ENCODE measurements at regions not wholly inside any gene's neighbourhood (a gene's known extent, or its start where the extent isn't known, plus 50 kb on each side); places are given as distances from the start of the nearest gene placed in this dataset.
"Not testable (repeated sequence)": the region's sequence is repeated elsewhere in the genome, so short reads cannot be mapped to it uniquely, and the experiment has no call there.

- Histone ChIP-seq H2AFZ (ENCODE audit: low read depth, low read length) (no peak overlapping the region), H3K36me3 (ENCODE audit: insufficient read depth, low read length) (no peaks in the 10 kb centered on the region)
These were observed 501.6 kb downstream of the SLC6A15 start for GRCh38 chr12:84411031-84411430.

GRCh38 chr12:84408936-84409335 lies 503.7 kb downstream of the SLC6A15 start:
- Histone ChIP-seq H3K4me1 (ENCODE audit: insufficient read depth, low read length) (peaks cover 3% of the 10 kb centered on the region), H2AFZ (ENCODE audit: low read depth, low read length) (no peak overlapping the region), H3K36me3 (ENCODE audit: insufficient read depth, low read length) (no peaks in the 10 kb centered on the region)

More at GRCh38 chr12:84411031-84411430, 501.6 kb downstream of the SLC6A15 start:
- Histone ChIP-seq H3K27me3 (ENCODE audit: insufficient read depth, low read length) (no peaks in the 10 kb centered on the region), H3K4me3 (ENCODE audit: low read length) (no peak overlapping the region), H3K9me3 (ENCODE audit: low read length) (no peaks in the 10 kb centered on the region), H3K4me1 (ENCODE audit: insufficient read depth, low read length) (peaks cover 3% of the 10 kb centered on the region)

GRCh38 chr12:84406720-84407119 lies 505.9 kb downstream of the SLC6A15 start:
- not testable (repeated sequence) for H3K4me1 ChIP-seq (ENCODE audit: insufficient read depth, low read length); H3K4me3 ChIP-seq (ENCODE audit: low read length); H3K36me3 ChIP-seq (ENCODE audit: insufficient read depth, low read length); H2AFZ ChIP-seq (ENCODE audit: low read depth, low read length); H3K9me3 ChIP-seq (ENCODE audit: low read length); H3K27me3 ChIP-seq (ENCODE audit: insufficient read depth, low read length)

More at GRCh38 chr12:84408936-84409335, 503.7 kb downstream of the SLC6A15 start:
- Histone ChIP-seq H3K9me3 (ENCODE audit: low read length) (no peaks in the 10 kb centered on the region), H3K27me3 (ENCODE audit: insufficient read depth, low read length) (no peaks in the 10 kb centered on the region), H3K4me3 (ENCODE audit: low read length) (no peak overlapping the region)

- H3K4me3 ChIP-seq (ENCODE audit: low read length), result no peak overlapping the region
- H3K4me1 ChIP-seq (ENCODE audit: insufficient read depth, low read length), result no peaks in the 10 kb centered on the region
- no peaks in the 10 kb centered on the region for H3K27me3 ChIP-seq (ENCODE audit: insufficient read depth, low read length)
- H3K9me3 ChIP-seq (ENCODE audit: low read length), result no peaks in the 10 kb centered on the region
- no peak overlapping the region for H2AFZ ChIP-seq (ENCODE audit: low read depth, low read length)
- H3K36me3 ChIP-seq (ENCODE audit: insufficient read depth, low read length), result no peaks in the 10 kb centered on the region
These were observed 514.8 kb downstream of the SLC6A15 start for GRCh38 chr12:84397846-84398245.

- H3K36me3 ChIP-seq (ENCODE audit: insufficient read depth, low read length), result no peaks in the 10 kb centered on the region
- no peaks in the 10 kb centered on the region for H3K9me3 ChIP-seq (ENCODE audit: low read length)
- no peak overlapping the region for H2AFZ ChIP-seq (ENCODE audit: low read depth, low read length)
- no peaks in the 10 kb centered on the region for H3K27me3 ChIP-seq (ENCODE audit: insufficient read depth, low read length)
- H3K4me1 ChIP-seq (ENCODE audit: insufficient read depth, low read length), result no peaks in the 10 kb centered on the region
- no peak overlapping the region for H3K4me3 ChIP-seq (ENCODE audit: low read length)
These were observed 515.3 kb downstream of the SLC6A15 start for GRCh38 chr12:84397263-84397662.

- H3K36me3 ChIP-seq (ENCODE audit: insufficient read depth, low read length); H3K4me3 ChIP-seq (ENCODE audit: low read length); H2AFZ ChIP-seq (ENCODE audit: low read depth, low read length); H3K27me3 ChIP-seq (ENCODE audit: insufficient read depth, low read length); H3K4me1 ChIP-seq (ENCODE audit: insufficient read depth, low read length); H3K9me3 ChIP-seq (ENCODE audit: low read length): not testable (repeated sequence)
These were observed 521.4 kb downstream of the SLC6A15 start for GRCh38 chr12:84391176-84391575.

GRCh38 chr12:84384384-84384783 lies 528.2 kb downstream of the SLC6A15 start:
- no peaks in the 10 kb centered on the region for H3K4me1 ChIP-seq (ENCODE audit: insufficient read depth, low read length)
- H3K4me3 ChIP-seq (ENCODE audit: low read length), result no peak overlapping the region
- no peaks in the 10 kb centered on the region for H3K36me3 ChIP-seq (ENCODE audit: insufficient read depth, low read length)
- H3K27me3 ChIP-seq (ENCODE audit: insufficient read depth, low read length), result no peaks in the 10 kb centered on the region
- H2AFZ ChIP-seq (ENCODE audit: low read depth, low read length), result no peak overlapping the region
- peaks cover 2% of the 10 kb centered on the region for H3K9me3 ChIP-seq (ENCODE audit: low read length)

GRCh38 chr12:84382486-84382885 lies 530.1 kb downstream of the SLC6A15 start:
- H3K4me1 ChIP-seq (ENCODE audit: insufficient read depth, low read length); H3K27me3 ChIP-seq (ENCODE audit: insufficient read depth, low read length); H2AFZ ChIP-seq (ENCODE audit: low read depth, low read length): not testable (repeated sequence)

GRCh38 chr12:84376320-84376719 lies 536.3 kb downstream of the SLC6A15 start:
- no peaks in the 10 kb centered on the region for H3K9me3 ChIP-seq (ENCODE audit: low read length)
- H3K36me3 ChIP-seq (ENCODE audit: insufficient read depth, low read length), result no peaks in the 10 kb centered on the region
- no peak overlapping the region for H3K4me3 ChIP-seq (ENCODE audit: low read length)
- no peaks in the 10 kb centered on the region for H3K27me3 ChIP-seq (ENCODE audit: insufficient read depth, low read length)
- H3K4me1 ChIP-seq (ENCODE audit: insufficient read depth, low read length), result no peaks in the 10 kb centered on the region
- H2AFZ ChIP-seq (ENCODE audit: low read depth, low read length), result no peak overlapping the region

More at GRCh38 chr12:84382486-84382885, 530.1 kb downstream of the SLC6A15 start:
- H3K4me3 ChIP-seq (ENCODE audit: low read length); H3K9me3 ChIP-seq (ENCODE audit: low read length); H3K36me3 ChIP-seq (ENCODE audit: insufficient read depth, low read length): not testable (repeated sequence)

GRCh38 chr12:84375449-84376170 lies 537.0 kb downstream of the SLC6A15 start:
- no peaks in the 10 kb centered on the region for H3K4me1 ChIP-seq (ENCODE audit: insufficient read depth, low read length)
- H2AFZ ChIP-seq (ENCODE audit: low read depth, low read length), result no peak overlapping the region
- H3K4me3 ChIP-seq (ENCODE audit: low read length), result no peak overlapping the region
- no peaks in the 10 kb centered on the region for H3K9me3 ChIP-seq (ENCODE audit: low read length)
- H3K36me3 ChIP-seq (ENCODE audit: insufficient read depth, low read length), result no peaks in the 10 kb centered on the region
- no peaks in the 10 kb centered on the region for H3K27me3 ChIP-seq (ENCODE audit: insufficient read depth, low read length)

GRCh38 chr12:84362552-84362897 lies 550.1 kb downstream of the SLC6A15 start:
- no peaks in the 10 kb centered on the region for H3K4me1 ChIP-seq (ENCODE audit: insufficient read depth, low read length)
- H3K36me3 ChIP-seq (ENCODE audit: insufficient read depth, low read length), result no peaks in the 10 kb centered on the region
- H2AFZ ChIP-seq (ENCODE audit: low read depth, low read length), result no peak overlapping the region
- H3K4me3 ChIP-seq (ENCODE audit: low read length), result no peak overlapping the region
- H3K9me3 ChIP-seq (ENCODE audit: low read length), result no peaks in the 10 kb centered on the region
- H3K27me3 ChIP-seq (ENCODE audit: insufficient read depth, low read length), result no peaks in the 10 kb centered on the region

- no peaks in the 10 kb centered on the region for H3K36me3 ChIP-seq (ENCODE audit: insufficient read depth, low read length)
- no peaks in the 10 kb centered on the region for H3K27me3 ChIP-seq (ENCODE audit: insufficient read depth, low read length)
- no peak overlapping the region for H3K4me3 ChIP-seq (ENCODE audit: low read length)
- H3K4me1 ChIP-seq (ENCODE audit: insufficient read depth, low read length), result no peaks in the 10 kb centered on the region
- no peaks in the 10 kb centered on the region for H3K9me3 ChIP-seq (ENCODE audit: low read length)
- H2AFZ ChIP-seq (ENCODE audit: low read depth, low read length), result no peak overlapping the region
These were observed 550.7 kb downstream of the SLC6A15 start for GRCh38 chr12:84361651-84362551.

- Histone ChIP-seq H3K4me3 (ENCODE audit: low read length) (no peak overlapping the region), H3K4me1 (ENCODE audit: insufficient read depth, low read length) (no peaks in the 10 kb centered on the region), H3K9me3 (ENCODE audit: low read length) (no peaks in the 10 kb centered on the region), H2AFZ (ENCODE audit: low read depth, low read length) (no peak overlapping the region), H3K36me3 (ENCODE audit: insufficient read depth, low read length) (no peaks in the 10 kb centered on the region), H3K27me3 (ENCODE audit: insufficient read depth, low read length) (no peaks in the 10 kb centered on the region)
These were observed 555.3 kb downstream of the SLC6A15 start for GRCh38 chr12:84357314-84357713.

Measured in neuron (in vitro differentiated cells).